ENCODE measurements at regions not wholly inside any gene's neighbourhood (a gene's known extent, or its start where the extent isn't known, plus 50 kb on each side); places are given as distances from the start of the nearest gene placed in this dataset.

DNA sequence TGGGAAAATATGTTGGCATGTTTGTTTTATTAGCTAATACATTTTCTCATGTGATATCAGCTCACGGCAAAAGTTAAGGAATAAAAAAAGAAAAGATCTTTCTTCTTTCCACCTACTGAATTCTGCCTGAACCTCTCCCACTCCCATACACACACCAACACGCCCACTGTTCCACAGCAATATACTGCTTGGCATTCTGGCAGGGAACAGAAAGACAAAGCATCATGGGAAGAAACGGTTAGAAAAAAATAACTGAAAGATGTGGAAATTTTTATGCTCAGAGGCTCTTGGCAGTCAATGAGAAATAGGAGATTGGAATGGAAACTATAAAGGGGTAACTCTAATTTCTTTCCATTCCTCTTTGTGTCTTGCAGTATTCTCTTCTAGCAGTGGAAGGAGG lies 268.5 kb downstream of the FOXG1 start:
- no peak for TF ChIP-seq ZNF121 (tag by site-specific recombination; IDR thresholded peaks at IDR 0.05)
- TF ChIP-seq, protein P1, sequence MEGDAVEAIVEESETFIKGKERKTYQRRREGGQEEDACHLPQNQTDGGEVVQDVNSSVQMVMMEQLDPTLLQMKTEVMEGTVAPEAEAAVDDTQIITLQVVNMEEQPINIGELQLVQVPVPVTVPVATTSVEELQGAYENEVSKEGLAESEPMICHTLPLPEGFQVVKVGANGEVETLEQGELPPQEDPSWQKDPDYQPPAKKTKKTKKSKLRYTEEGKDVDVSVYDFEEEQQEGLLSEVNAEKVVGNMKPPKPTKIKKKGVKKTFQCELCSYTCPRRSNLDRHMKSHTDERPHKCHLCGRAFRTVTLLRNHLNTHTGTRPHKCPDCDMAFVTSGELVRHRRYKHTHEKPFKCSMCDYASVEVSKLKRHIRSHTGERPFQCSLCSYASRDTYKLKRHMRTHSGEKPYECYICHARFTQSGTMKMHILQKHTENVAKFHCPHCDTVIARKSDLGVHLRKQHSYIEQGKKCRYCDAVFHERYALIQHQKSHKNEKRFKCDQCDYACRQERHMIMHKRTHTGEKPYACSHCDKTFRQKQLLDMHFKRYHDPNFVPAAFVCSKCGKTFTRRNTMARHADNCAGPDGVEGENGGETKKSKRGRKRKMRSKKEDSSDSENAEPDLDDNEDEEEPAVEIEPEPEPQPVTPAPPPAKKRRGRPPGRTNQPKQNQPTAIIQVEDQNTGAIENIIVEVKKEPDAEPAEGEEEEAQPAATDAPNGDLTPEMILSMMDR (tag by site-specific recombination; IDR thresholded peaks at IDR 0.05): no peak
- TF ChIP-seq SP2 (tag by site-specific recombination; IDR thresholded peaks at IDR 0.05): no peak
- TF ChIP-seq ZNF629 (tag by site-specific recombination; IDR thresholded peaks at IDR 0.05): no peak
